DOHH2 (cell line): ENCODE measurements at regions not wholly inside any gene's neighbourhood (a gene's known extent, or its start where the extent isn't known, plus 50 kb on each side); places are given as distances from the start of the nearest gene placed in this dataset.

Experiments
- EZH2phosphoT487 ChIP-seq: fragments of 200-600 bp; sonication (generic); IDR thresholded peaks from 2 replicates; pipeline ENCODE4 v1.6.1; 2017; ENCODE audit warnings: borderline replicate concordance, mild to moderate bottlenecking, antibody characterized with exemption, low read length, moderate library complexity, mixed read lengths
- TF ChIP-seq, protein P1 (sequence below): fragments of 200-600 bp; sonication (generic); IDR thresholded peaks from one replicate; pipeline ENCODE4 v1.5.1; 2014; ENCODE audit warnings: antibody characterized with exemption, mild to moderate bottlenecking, low read depth, low read length; ENCODE audit not compliant: poor library complexity, severe bottlenecking

DNA sequence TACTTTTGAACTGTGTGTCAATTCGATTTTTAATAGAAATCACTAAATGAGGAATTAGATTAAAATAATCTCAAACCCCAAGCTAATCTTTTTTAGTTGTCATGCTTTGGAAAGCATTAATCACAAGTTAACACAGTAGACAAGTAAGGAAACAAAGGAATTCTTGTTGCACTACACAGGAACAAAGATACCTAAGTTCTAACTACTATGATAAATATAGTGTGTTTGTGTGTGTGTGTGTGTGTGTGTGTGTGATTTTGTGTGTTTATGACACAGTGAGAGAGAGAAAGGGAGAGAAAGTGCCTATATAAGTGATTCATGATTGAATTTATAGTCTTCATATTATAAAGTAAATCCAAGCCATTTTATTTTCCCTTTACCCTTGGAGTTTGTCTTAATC is 931.4 kb downstream of the PCDH7 start:
- TF ChIP-seq, protein P1, sequence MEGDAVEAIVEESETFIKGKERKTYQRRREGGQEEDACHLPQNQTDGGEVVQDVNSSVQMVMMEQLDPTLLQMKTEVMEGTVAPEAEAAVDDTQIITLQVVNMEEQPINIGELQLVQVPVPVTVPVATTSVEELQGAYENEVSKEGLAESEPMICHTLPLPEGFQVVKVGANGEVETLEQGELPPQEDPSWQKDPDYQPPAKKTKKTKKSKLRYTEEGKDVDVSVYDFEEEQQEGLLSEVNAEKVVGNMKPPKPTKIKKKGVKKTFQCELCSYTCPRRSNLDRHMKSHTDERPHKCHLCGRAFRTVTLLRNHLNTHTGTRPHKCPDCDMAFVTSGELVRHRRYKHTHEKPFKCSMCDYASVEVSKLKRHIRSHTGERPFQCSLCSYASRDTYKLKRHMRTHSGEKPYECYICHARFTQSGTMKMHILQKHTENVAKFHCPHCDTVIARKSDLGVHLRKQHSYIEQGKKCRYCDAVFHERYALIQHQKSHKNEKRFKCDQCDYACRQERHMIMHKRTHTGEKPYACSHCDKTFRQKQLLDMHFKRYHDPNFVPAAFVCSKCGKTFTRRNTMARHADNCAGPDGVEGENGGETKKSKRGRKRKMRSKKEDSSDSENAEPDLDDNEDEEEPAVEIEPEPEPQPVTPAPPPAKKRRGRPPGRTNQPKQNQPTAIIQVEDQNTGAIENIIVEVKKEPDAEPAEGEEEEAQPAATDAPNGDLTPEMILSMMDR, result no peak
- no peak for TF ChIP-seq EZH2phosphoT487
